ENCODE measurements at regions not wholly inside any gene's neighbourhood (a gene's known extent, or its start where the extent isn't known, plus 50 kb on each side); places are given as distances from the start of the nearest gene placed in this dataset.

- no peaks in the 10 kb centered on the region for H3K79me1 ChIP-seq (ENCODE audit: low read depth, low read length)
- no peaks in the 10 kb centered on the region for H4K20me1 ChIP-seq (replicated peaks in 1 of 2; ENCODE audit: control insufficient read depth in 1 of 2, insufficient read depth in 2 of 2, low read length in 2 of 2)
- no peak overlapping the region for H3K56ac ChIP-seq (replicated peaks; ENCODE audit: insufficient read length, low read depth, low read length)
- FAIRE-seq (no peak), DNase-seq (ENCODE audit: low read depth in 1 of 2, low spot score in 2 of 2) (no peak)
- no peaks in the 10 kb centered on the region for H3K36me3 ChIP-seq (ENCODE audit: control insufficient read depth in 2 of 4, insufficient read depth in 4 of 4, low read length in 3 of 4)
- H3K4me1 ChIP-seq (replicated peaks in 1 of 4; ENCODE audit: control insufficient read depth in 3 of 4, insufficient read depth in 4 of 4, low read length in 3 of 4), result no peaks in the 10 kb centered on the region
- H3K4me2 ChIP-seq (ENCODE audit: insufficient read depth in 1 of 2, low read depth in 2 of 2, low read length in 2 of 2), result no peak overlapping the region
- H3K4ac ChIP-seq (replicated peaks; ENCODE audit: insufficient read length, low read depth, low read length), result no peak overlapping the region
- H3K14ac ChIP-seq (ENCODE audit: insufficient read length), result no peak overlapping the region
- H3K23ac ChIP-seq (ENCODE audit: insufficient read length), result no peak overlapping the region
- H3K4me3 ChIP-seq (ENCODE audit: extremely low read depth in 1 of 4, insufficient read depth in 2 of 4, low read depth in 3 of 4, low read length in 4 of 4), result no peak overlapping the region
- ChIA-PET CTCF (ENCODE audit: partially characterized antibody) (interaction anchor here (1.0 kb wide), 1 partner anchor 39 kb away, joined by 3 read pairs; no protein-coding TSS in a partner anchor), POLR2A (ENCODE audit: partially characterized antibody) (no interaction called here)
- no peak overlapping the region for H2BK120ac ChIP-seq (replicated peaks; ENCODE audit: low read depth, low read length)
- no peak overlapping the region for H2AFZ ChIP-seq (ENCODE audit: low read length)
- no peaks in the 10 kb centered on the region for H3K27me3 ChIP-seq (replicated peaks in 1 of 4; ENCODE audit: control insufficient read depth in 3 of 4, extremely low read depth in 1 of 4, insufficient read depth in 3 of 4, low read length in 3 of 4)
- no peak overlapping the region for H3K9ac ChIP-seq (replicated peaks in 1 of 4; ENCODE audit: extremely low read depth in 1 of 4, low read depth in 3 of 4, low read length in 3 of 4)
- 89% methylated on average over 3 of the region's 3 CpGs; no CpG with 5 or more reads in 1 of the 2 experiments for WGBS, 2 experiments (ENCODE audit: extremely low coverage in 1 of 2, insufficient coverage in 1 of 2, insufficient read length in 1 of 2, insufficient replicate concordance in 2 of 2, low coverage in 1 of 2, low lambda C conversion rate in 2 of 2, missing lambda C conversion rate in 1 of 2)
- H4K8ac ChIP-seq (ENCODE audit: extremely low read depth, insufficient read depth, low read length), result no peak overlapping the region
- no peak overlapping the region for H3K27ac ChIP-seq (ENCODE audit: low read depth, low read length)
- no peak overlapping the region for H2BK12ac ChIP-seq (ENCODE audit: low read depth, low read length)
- H3K18ac ChIP-seq (ENCODE audit: extremely low read depth, low read length), result no peak overlapping the region
- no peaks in the 10 kb centered on the region for H3K79me2 ChIP-seq (ENCODE audit: control insufficient read depth in 1 of 2, insufficient read depth in 2 of 2, low read length in 2 of 2)
- H2BK15ac ChIP-seq (ENCODE audit: low read length), result no peak overlapping the region
- no peaks in the 10 kb centered on the region for H3K9me3 ChIP-seq (ENCODE audit: insufficient read depth in 2 of 2, low read depth in 1 of 2, low read length in 1 of 2)
- no peak overlapping the region for H2BK5ac ChIP-seq (ENCODE audit: low read depth, low read length)
- no peak overlapping the region for H2AK5ac ChIP-seq (ENCODE audit: low read depth, low read length)
- no peak overlapping the region for H4K5ac ChIP-seq (ENCODE audit: insufficient read length, low read depth, low read length)
- no peaks in the 10 kb centered on the region; the same call in 1 of the 2 replicates for H3K23me2 ChIP-seq (ENCODE audit: low read depth, low read length)
- no peak overlapping the region for H4K91ac ChIP-seq (replicated peaks; ENCODE audit: insufficient read length, low read length)
- no peak overlapping the region for H2BK20ac ChIP-seq (ENCODE audit: low read length)
- TF ChIP-seq SIX5 (IDR thresholded peaks at IDR 0.05; ENCODE audit: low read depth, low read length) (no peak), JUND (IDR thresholded peaks at IDR 0.05; ENCODE audit: low read length) (no peak), TEAD4 (IDR thresholded peaks at IDR 0.05; ENCODE audit: low read depth, low read length) (no peak), FOSL1 (IDR thresholded peaks at IDR 0.05; ENCODE audit: insufficient read depth, low read depth, low read length) (no peak), POLR2A (IDR thresholded peaks at IDR 0.05; ENCODE audit: control extremely low read depth in 1 of 2, low read depth in 2 of 2, low read length in 2 of 2) (no peak), BCL11A (IDR thresholded peaks at IDR 0.05; ENCODE audit: low read depth in 2 of 2, low read length in 2 of 2) (no peak), BACH1 (IDR thresholded peaks at IDR 0.05; ENCODE audit: low read length) (no peak), KDM4A (IDR thresholded peaks at IDR 0.05; ENCODE audit: low read depth, low read length, severe bottlenecking) (no peak), SP1 (IDR thresholded peaks at IDR 0.05; ENCODE audit: low read depth, low read length) (no peak), MAX (IDR thresholded peaks at IDR 0.05) (no peak), CHD2 (IDR thresholded peaks at IDR 0.05; ENCODE audit: low read length) (no peak), RNF2 (IDR thresholded peaks at IDR 0.05; ENCODE audit: borderline replicate concordance, low read depth, low read length, missing control alignments, poor library complexity, severe bottlenecking) (no peak), MAFK (IDR thresholded peaks at IDR 0.05; ENCODE audit: low read depth, low read length) (no peak), SP4 (IDR thresholded peaks at IDR 0.05; ENCODE audit: low read length) (no peak), CREB1 (IDR thresholded peaks at IDR 0.05) (no peak)
Measured at GRCh38 chr5:17912794-17913193, 278.5 kb downstream of the TAF11L14 start.

Data from H1 (cell line).